NCI-H2081 treated with DMSO at 0.1 percent for 48 hours (cell line): ENCODE measurements at regions not wholly inside any gene's neighbourhood (a gene's known extent, or its start where the extent isn't known, plus 50 kb on each side); places are given as distances from the start of the nearest gene placed in this dataset.
"Not testable (repeated sequence)": the region's sequence is repeated elsewhere in the genome, so short reads cannot be mapped to it uniquely, and the experiment has no call there.

ENCODE experiments used
- DNase-seq: peaks from one replicate; lab custom pipeline; 2025; lab: John Stamatoyannopoulos, UW

GRCh38 chr4:104662269-104662668 lies 167.6 kb upstream of the CXXC4 start:
- DNase-seq: not testable (repeated sequence)

GRCh38 chr4:104677116-104677515 lies 182.4 kb upstream of the CXXC4 start:
- DNase-seq: peak; percentile 18

- no peak for DNase-seq
Measured at GRCh38 chr4:104682311-104682710, 187.6 kb upstream of the CXXC4 start.

GRCh38 chr4:104693601-104694201 lies 199.0 kb upstream of the CXXC4 start:
- DNase-seq: no peak

- no peak for DNase-seq
Measured at GRCh38 chr4:104716584-104716983, 221.9 kb upstream of the CXXC4 start.

GRCh38 chr4:104719539-104720230 lies 225.0 kb upstream of the CXXC4 start:
- DNase-seq: no peak

- DNase-seq: no peak
Measured at GRCh38 chr4:104722467-104722866, 227.8 kb upstream of the CXXC4 start.

GRCh38 chr4:104726002-104726401 lies 231.3 kb upstream of the CXXC4 start:
- DNase-seq: no peak

GRCh38 chr4:104727643-104728042 lies 232.9 kb upstream of the CXXC4 start:
- DNase-seq: no peak

GRCh38 chr4:104728380-104729122 lies 233.9 kb upstream of the CXXC4 start:
- no peak for DNase-seq

GRCh38 chr4:104732766-104733165 lies 238.1 kb upstream of the CXXC4 start:
- DNase-seq: no peak

- DNase-seq: no peak
Measured at GRCh38 chr4:104735174-104735573, 240.5 kb upstream of the CXXC4 start.

GRCh38 chr4:104740161-104740560 lies 245.5 kb upstream of the CXXC4 start:
- no peak for DNase-seq

- no peak for DNase-seq
Measured at GRCh38 chr4:104743215-104743653, 248.5 kb upstream of the CXXC4 start.

GRCh38 chr4:104747635-104748034 lies 252.9 kb upstream of the CXXC4 start:
- no peak for DNase-seq

GRCh38 chr4:104749062-104749461 lies 254.4 kb upstream of the CXXC4 start:
- no peak for DNase-seq

- no peak for DNase-seq
Measured at GRCh38 chr4:104750008-104750407, 255.3 kb upstream of the CXXC4 start.

GRCh38 chr4:104751468-104751867 lies 256.8 kb upstream of the CXXC4 start:
- no peak for DNase-seq

GRCh38 chr4:104752337-104752736 lies 257.6 kb upstream of the CXXC4 start:
- no peak for DNase-seq

GRCh38 chr4:104756837-104757236 lies 262.1 kb upstream of the CXXC4 start:
- no peak for DNase-seq

- DNase-seq: no peak
Measured at GRCh38 chr4:104758574-104758973, 263.9 kb upstream of the CXXC4 start.

GRCh38 chr4:104763554-104764222 lies 269.0 kb upstream of the CXXC4 start:
- no peak for DNase-seq

GRCh38 chr4:104766676-104767075 lies 272.0 kb upstream of the CXXC4 start:
- DNase-seq: no peak
